NT2/D1 (cell line): ENCODE measurements at regions not wholly inside any gene's neighbourhood (a gene's known extent, or its start where the extent isn't known, plus 50 kb on each side); places are given as distances from the start of the nearest gene placed in this dataset.

ENCODE experiments used
- SUZ12 ChIP-seq: IDR thresholded peaks from 2 replicates; pipeline ENCODE4 v1.6.1; 2011; ENCODE audit not compliant: insufficient read length, insufficient read depth; ENCODE audit errors: extremely low read depth
- YY1 ChIP-seq: IDR thresholded peaks from 2 replicates; pipeline ENCODE4 v1.6.1; 2011; ENCODE audit not compliant: insufficient read length, insufficient read depth
- ZNF274 ChIP-seq: IDR thresholded peaks from 2 replicates; pipeline ENCODE4 v1.6.1; 2011; ENCODE audit warnings: mild to moderate bottlenecking, low read depth, low read length

- TF ChIP-seq YY1 (no peak), ZNF274 (no peak), SUZ12 (no peak)
These were observed 60.4 kb downstream of the PJA1 start for GRCh38 chrX:69104756-69105434.
